MG63 (cell line): ENCODE measurements at regions not wholly inside any gene's neighbourhood (a gene's known extent, or its start where the extent isn't known, plus 50 kb on each side); places are given as distances from the start of the nearest gene placed in this dataset.

Source experiments
- DNase-seq: peaks from one replicate; pipeline ENCODE4 v3.0.0-alpha.2; 2020
- H3K27me3 ChIP-seq: fragments of 250-450 bp; sonication (Bioruptor Pico); 2 replicates; pipeline ENCODE4 v1.5.1; 2020; ENCODE audit warnings: mild to moderate bottlenecking, moderate library complexity
- H3K36me3 ChIP-seq: fragments of 250-450 bp; sonication (Bioruptor Pico); 2 replicates; pipeline ENCODE4 v1.5.1; 2020; ENCODE audit warnings: mild to moderate bottlenecking, moderate library complexity
- H3K4me3 ChIP-seq: fragments of 250-450 bp; sonication (Bioruptor Pico); 2 replicates; pipeline ENCODE4 v1.5.1; 2020; ENCODE audit warnings: mild to moderate bottlenecking, moderate library complexity
- H3K9me3 ChIP-seq: fragments of 250-450 bp; sonication (Bioruptor Pico); 2 replicates; pipeline ENCODE4 v1.5.1; 2020; ENCODE audit warnings: mild to moderate bottlenecking, moderate library complexity

GRCh38 chr2:7193457-7193856 lies 276.2 kb downstream of the RNF144A start:
- H3K36me3 ChIP-seq: no peaks in the 10 kb centered on the region
- H3K4me3 ChIP-seq: no peak overlapping the region
- H3K9me3 ChIP-seq: no peaks in the 10 kb centered on the region
- H3K27me3 ChIP-seq: no peaks in the 10 kb centered on the region
- no peak for DNase-seq

GRCh38 chr2:7194950-7195349 lies 277.7 kb downstream of the RNF144A start:
- H3K27me3 ChIP-seq: no peaks in the 10 kb centered on the region
- DNase-seq: no peak
- no peak overlapping the region for H3K4me3 ChIP-seq
- no peaks in the 10 kb centered on the region for H3K9me3 ChIP-seq
- H3K36me3 ChIP-seq: no peaks in the 10 kb centered on the region

DNA sequence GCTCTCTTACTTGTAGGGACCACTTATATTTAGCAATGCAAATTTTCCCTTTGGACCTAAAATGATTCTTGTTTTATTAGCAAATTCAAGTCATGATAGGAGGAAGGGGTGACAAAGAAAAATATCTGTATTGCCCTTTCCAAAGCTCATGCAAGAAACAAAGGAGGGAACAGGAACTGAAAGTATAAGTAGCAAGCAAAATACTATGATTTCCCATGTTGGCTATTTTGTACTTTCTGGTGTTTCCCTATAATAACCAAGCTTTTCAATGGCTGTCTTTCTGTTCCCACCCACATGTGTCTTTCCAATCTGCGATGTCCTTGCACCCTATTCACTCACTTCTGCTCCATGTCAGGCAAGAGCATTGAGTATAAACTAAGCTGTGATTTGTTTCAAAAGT lies 279.7 kb downstream of the RNF144A start:
- H3K27me3 ChIP-seq: no peaks in the 10 kb centered on the region
- DNase-seq: no peak
- H3K36me3 ChIP-seq: no peaks in the 10 kb centered on the region
- H3K9me3 ChIP-seq: no peaks in the 10 kb centered on the region
- H3K4me3 ChIP-seq: no peak overlapping the region

- DNase-seq: no peak
- H3K27me3 ChIP-seq: no peaks in the 10 kb centered on the region
Observed at GRCh38 chr2:7201851-7202250, 284.6 kb downstream of the RNF144A start.

DNA sequence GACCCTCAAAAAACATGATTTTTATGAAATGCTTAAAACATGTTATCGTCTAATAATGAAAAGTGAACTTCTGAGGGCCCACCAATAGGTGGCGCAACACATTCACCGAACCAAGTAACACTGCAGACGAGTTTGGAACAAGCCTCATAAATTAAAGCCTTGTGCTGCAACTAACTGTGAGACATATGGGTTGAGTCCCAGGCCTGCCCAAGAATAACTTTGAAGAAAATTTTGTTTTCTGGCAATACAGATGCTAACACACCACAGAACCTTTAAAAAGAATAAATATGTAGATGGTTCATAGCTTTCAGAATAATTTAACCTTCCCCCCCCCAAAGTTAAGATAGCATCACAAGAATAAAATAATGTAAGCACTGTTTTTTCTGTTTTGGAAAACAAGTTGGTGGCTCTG lies 285.9 kb downstream of the RNF144A start:
- no peaks in the 10 kb centered on the region for H3K27me3 ChIP-seq
- no peaks in the 10 kb centered on the region for H3K9me3 ChIP-seq
- H3K36me3 ChIP-seq: no peaks in the 10 kb centered on the region
- no peak overlapping the region for H3K4me3 ChIP-seq
- peak; percentile 18 for DNase-seq

More at GRCh38 chr2:7201851-7202250, 284.6 kb downstream of the RNF144A start:
- Histone ChIP-seq H3K36me3 (no peaks in the 10 kb centered on the region), H3K4me3 (no peak overlapping the region), H3K9me3 (no peaks in the 10 kb centered on the region)

GRCh38 chr2:7205151-7205830 lies 288.1 kb downstream of the RNF144A start:
- no peak for DNase-seq
- Histone ChIP-seq H3K4me3 (no peak overlapping the region), H3K36me3 (no peaks in the 10 kb centered on the region), H3K9me3 (no peaks in the 10 kb centered on the region), H3K27me3 (no peaks in the 10 kb centered on the region)

GRCh38 chr2:7206111-7206810 lies 289.0 kb downstream of the RNF144A start:
- Histone ChIP-seq H3K36me3 (no peaks in the 10 kb centered on the region), H3K9me3 (no peaks in the 10 kb centered on the region), H3K27me3 (no peaks in the 10 kb centered on the region)

GRCh38 chr2:7207631-7208030 lies 290.4 kb downstream of the RNF144A start:
- no peaks in the 10 kb centered on the region for H3K9me3 ChIP-seq
- H3K36me3 ChIP-seq: no peaks in the 10 kb centered on the region
- no peaks in the 10 kb centered on the region for H3K27me3 ChIP-seq
- DNase-seq: no peak
- no peak overlapping the region for H3K4me3 ChIP-seq

More at GRCh38 chr2:7206111-7206810, 289.0 kb downstream of the RNF144A start:
- H3K4me3 ChIP-seq: no peak overlapping the region
- DNase-seq: no peak

DNA sequence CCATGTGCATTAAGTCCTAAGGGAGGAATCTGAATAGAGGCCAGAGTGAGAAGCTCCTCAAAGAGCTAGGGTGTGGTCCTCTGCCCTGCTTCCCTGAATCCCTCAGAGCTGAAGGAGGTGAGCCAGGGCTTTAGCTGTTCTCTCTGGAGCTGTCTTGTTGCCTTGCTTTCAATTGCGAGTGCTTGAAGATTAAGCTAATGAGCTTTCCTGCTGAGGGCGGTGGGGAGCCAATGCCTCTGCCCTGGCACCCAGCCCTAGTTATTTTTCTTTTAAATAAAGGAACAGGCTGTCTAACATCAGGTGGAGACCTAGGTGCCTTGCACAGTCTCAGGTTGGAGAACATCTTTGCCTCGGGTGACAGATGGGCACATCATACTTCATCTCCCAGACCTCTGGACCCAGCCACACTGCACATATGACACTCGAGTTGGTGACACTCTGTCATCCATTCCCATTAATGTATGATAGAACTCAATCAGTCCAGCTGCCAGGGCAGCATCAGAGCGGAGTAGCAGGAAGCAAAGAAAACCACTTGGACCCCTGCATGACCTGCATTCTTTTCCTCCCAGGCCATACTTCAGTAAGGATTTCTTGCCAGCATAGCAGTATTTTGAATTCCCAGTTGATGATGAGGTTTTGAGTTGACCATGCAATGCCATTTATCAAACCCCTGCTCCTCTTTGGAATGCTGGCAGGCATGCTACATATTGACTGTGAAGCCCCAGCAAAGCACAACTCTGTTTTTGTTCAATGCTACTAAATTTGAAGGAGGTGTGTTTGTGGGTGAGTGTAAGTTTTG lies 292.7 kb downstream of the RNF144A start:
- Histone ChIP-seq H3K27me3 (no peaks in the 10 kb centered on the region), H3K4me3 (no peak overlapping the region), H3K36me3 (no peaks in the 10 kb centered on the region), H3K9me3 (no peaks in the 10 kb centered on the region)
- peak; percentile 59 for DNase-seq

- no peak for DNase-seq
- Histone ChIP-seq H3K9me3 (no peaks in the 10 kb centered on the region), H3K36me3 (no peaks in the 10 kb centered on the region), H3K27me3 (no peaks in the 10 kb centered on the region), H3K4me3 (no peak overlapping the region)
Observed at GRCh38 chr2:7210712-7211111, 293.5 kb downstream of the RNF144A start.

DNA sequence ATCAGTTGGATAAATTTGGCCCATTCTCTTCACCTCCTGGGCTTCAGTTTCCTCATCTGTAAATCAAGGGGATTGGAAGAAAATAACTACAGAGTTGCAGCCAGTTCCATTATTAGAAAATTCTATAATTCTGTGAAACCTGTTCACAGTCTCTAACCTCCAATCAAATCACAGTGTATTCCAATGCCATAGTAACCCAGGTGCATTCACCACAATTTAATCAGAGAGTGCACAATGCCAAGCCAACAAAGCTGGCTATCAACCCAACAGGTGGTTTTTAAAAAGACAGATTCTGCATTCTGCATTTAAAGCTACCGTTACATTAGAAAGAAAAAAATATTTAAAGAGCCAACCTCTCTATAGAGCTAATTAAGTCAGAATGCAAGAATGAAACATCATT lies 308.6 kb downstream of the RNF144A start:
- no peaks in the 10 kb centered on the region for H3K27me3 ChIP-seq
- no peaks in the 10 kb centered on the region for H3K36me3 ChIP-seq
- DNase-seq: no peak
- H3K9me3 ChIP-seq: no peaks in the 10 kb centered on the region
- no peak overlapping the region for H3K4me3 ChIP-seq

DNA sequence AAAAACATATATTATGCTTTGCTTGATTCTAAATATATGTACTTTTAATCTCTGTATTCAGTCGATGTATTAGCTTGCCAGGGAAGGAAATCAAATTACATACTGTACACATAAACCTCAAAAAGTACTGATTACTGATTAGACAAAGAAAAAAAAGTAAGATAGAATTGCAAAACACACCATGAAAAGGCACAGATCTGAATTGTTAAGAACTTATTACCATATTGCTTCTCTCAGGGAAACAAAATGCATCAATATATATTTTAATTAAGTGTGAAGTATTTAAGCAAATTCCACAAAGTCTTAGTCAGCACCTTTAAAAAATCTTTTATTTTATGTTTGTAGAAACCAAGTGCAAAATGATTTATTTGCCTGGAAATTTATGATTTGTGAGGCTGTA lies 309.3 kb downstream of the RNF144A start:
- H3K4me3 ChIP-seq: no peak overlapping the region
- H3K27me3 ChIP-seq: no peaks in the 10 kb centered on the region
- H3K36me3 ChIP-seq: no peaks in the 10 kb centered on the region
- no peak for DNase-seq
- no peaks in the 10 kb centered on the region for H3K9me3 ChIP-seq

DNA sequence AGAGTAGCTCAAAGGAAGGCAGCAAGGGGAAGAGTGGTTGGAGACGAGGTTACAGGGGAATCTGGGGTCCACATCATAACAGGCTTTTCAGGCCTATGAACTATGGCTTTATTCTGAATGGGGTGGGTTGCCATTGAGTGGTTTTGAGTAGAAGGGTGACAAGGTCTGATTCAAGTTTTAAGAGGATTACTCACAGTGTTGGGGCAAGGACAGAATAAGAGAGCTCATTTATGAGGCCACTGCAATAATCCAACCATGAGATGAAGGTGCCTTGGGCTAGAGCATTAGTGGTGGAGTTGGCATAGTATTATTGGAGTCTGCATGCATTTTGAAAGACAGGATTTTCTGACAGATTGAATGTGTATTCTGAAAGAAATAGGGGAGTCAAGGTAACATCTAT lies 315.9 kb downstream of the RNF144A start:
- H3K4me3 ChIP-seq: no peak overlapping the region
- H3K9me3 ChIP-seq: no peaks in the 10 kb centered on the region
- no peak for DNase-seq
- H3K27me3 ChIP-seq: no peaks in the 10 kb centered on the region
- H3K36me3 ChIP-seq: no peaks in the 10 kb centered on the region

DNA sequence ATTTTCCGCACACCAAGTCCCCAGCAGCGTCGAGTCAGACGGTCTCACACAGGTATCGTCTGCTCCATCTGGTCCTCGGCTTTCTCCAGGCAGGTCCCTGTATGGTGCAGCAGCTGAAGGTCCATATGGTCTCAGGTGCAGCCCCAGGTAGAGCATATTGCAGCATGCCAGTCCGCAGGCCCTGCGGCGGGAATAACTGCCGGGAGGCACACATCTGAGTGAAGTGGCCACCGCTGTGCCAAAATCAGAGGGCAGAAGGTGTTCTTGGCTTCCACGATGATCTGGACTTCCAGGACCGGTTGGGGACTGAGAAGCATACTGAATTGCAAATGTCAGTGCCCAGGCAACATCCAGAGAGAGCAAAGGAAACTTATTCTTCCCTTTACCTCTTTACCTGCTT lies 320.3 kb downstream of the RNF144A start:
- no peaks in the 10 kb centered on the region for H3K9me3 ChIP-seq

DNA sequence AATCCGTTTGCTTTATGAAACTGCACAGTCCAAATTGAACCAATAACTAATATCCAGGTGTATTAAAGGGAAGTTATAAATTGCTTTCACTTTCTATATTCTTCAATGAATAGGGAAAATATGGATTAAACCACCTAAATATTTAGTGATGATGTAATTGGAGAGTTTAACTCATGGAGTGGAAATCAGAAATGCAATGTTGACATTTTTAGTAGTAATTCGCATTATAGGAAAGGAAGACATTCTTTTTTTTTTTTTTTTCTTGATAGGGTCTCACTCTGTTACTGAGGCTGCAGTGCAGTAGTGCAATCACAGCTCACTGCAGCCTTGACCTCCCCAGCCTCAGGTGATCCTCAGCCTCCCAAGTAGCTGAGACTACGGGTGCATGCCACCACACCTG lies 321.9 kb downstream of the RNF144A start:
- H3K4me3 ChIP-seq: no peak overlapping the region
- H3K9me3 ChIP-seq: no peaks in the 10 kb centered on the region
- no peaks in the 10 kb centered on the region for H3K36me3 ChIP-seq
- no peaks in the 10 kb centered on the region for H3K27me3 ChIP-seq
- no peak for DNase-seq

More for the DNA sequence above, 320.3 kb downstream of the RNF144A start:
- no peak overlapping the region for H3K4me3 ChIP-seq
- no peaks in the 10 kb centered on the region for H3K27me3 ChIP-seq
- DNase-seq: no peak
- H3K36me3 ChIP-seq: no peaks in the 10 kb centered on the region

DNA sequence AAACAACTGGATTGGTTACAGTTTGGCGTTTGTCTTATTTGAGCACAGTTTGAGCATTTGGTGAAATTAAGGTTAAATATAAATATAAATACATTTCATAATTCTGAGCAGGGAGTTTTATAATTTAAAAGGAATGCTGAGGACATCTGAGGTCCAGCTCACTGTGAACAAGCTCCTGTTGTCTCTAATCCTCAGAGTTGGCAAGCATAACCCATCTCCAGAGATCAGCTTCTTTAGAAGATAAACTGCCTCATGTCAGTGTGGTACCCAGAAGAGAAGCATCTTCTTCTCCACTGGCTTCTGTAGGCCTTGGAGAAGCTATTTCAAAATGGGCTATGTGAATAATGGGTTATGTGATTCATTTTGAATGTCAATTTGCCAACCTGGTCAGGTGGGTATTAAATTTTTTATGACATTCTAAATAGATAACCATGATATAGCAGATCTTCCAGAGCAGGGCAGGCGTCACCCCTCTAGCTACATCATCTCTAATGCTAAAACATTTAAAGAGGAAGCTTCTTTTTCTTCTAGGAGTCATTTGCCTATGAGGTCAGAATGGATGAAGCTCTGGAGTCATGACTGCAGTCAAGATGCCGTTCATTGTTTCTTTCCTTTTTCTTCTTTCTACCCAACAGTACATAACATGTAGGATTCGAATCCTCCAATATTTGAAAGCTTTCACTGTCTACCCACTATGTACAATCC lies 324.0 kb downstream of the RNF144A start:
- no peak for DNase-seq
- no peaks in the 10 kb centered on the region for H3K27me3 ChIP-seq
- H3K4me3 ChIP-seq: no peak overlapping the region
- H3K9me3 ChIP-seq: no peaks in the 10 kb centered on the region
- H3K36me3 ChIP-seq: no peaks in the 10 kb centered on the region
